ENCODE measurements at regions not wholly inside any gene's neighbourhood (a gene's known extent, or its start where the extent isn't known, plus 50 kb on each side); places are given as distances from the start of the nearest gene placed in this dataset.

- Histone ChIP-seq H3K36me3 (ENCODE audit: control insufficient read depth, insufficient read depth, low read length) (no peaks in the 10 kb centered on the region), H3K4me3 (ENCODE audit: low read length) (no peak overlapping the region), H3K4me1 (ENCODE audit: control insufficient read depth, insufficient read depth, low read length) (no peaks in the 10 kb centered on the region), H3K27ac (ENCODE audit: low read length) (no peak overlapping the region), H3K27me3 (ENCODE audit: control insufficient read depth, insufficient read depth, low read length) (no peaks in the 10 kb centered on the region), H3K9me3 (ENCODE audit: control insufficient read depth, insufficient read depth, low read length) (no peaks in the 10 kb centered on the region)
- DNase-seq (ENCODE audit: low read depth, low spot score): no peak
Measured at GRCh38 chr3:96039632-96040031, 774.8 kb upstream of the EPHA6 start.

- no CpG with 5 or more reads among the region's 1 CpG for WGBS (ENCODE audit: insufficient coverage, insufficient read length)
- Histone ChIP-seq H3K4me3 (ENCODE audit: low read length) (no peak overlapping the region), H3K27ac (ENCODE audit: low read length) (no peak overlapping the region), H3K27me3 (ENCODE audit: control insufficient read depth, insufficient read depth, low read length) (no peaks in the 10 kb centered on the region), H3K9me3 (ENCODE audit: control insufficient read depth, insufficient read depth, low read length) (no peaks in the 10 kb centered on the region), H3K4me1 (ENCODE audit: control insufficient read depth, insufficient read depth, low read length) (no peaks in the 10 kb centered on the region), H3K36me3 (ENCODE audit: control insufficient read depth, insufficient read depth, low read length) (no peaks in the 10 kb centered on the region; the same call in 1 of the 2 replicates)
- DNase-seq (ENCODE audit: low read depth, low spot score): no peak
Measured at GRCh38 chr3:96059301-96059700, 755.1 kb upstream of the EPHA6 start.

GRCh38 chr3:96069065-96069464 lies 745.3 kb upstream of the EPHA6 start:
- WGBS (ENCODE audit: insufficient coverage, insufficient read length): no CpG with 5 or more reads among the region's 1 CpG
- no peak overlapping the region for H3K4me3 ChIP-seq (ENCODE audit: low read length)
- no peaks in the 10 kb centered on the region for H3K36me3 ChIP-seq (ENCODE audit: control insufficient read depth, insufficient read depth, low read length)
- no peaks in the 10 kb centered on the region for H3K27me3 ChIP-seq (ENCODE audit: control insufficient read depth, insufficient read depth, low read length)
- no peak for DNase-seq (ENCODE audit: low read depth, low spot score)
- no peaks in the 10 kb centered on the region for H3K9me3 ChIP-seq (ENCODE audit: control insufficient read depth, insufficient read depth, low read length)
- H3K4me1 ChIP-seq (ENCODE audit: control insufficient read depth, insufficient read depth, low read length): no peaks in the 10 kb centered on the region
- no peak overlapping the region for H3K27ac ChIP-seq (ENCODE audit: low read length)

- Histone ChIP-seq H3K9me3 (ENCODE audit: control insufficient read depth, insufficient read depth, low read length) (no peaks in the 10 kb centered on the region), H3K27ac (ENCODE audit: low read length) (no peak overlapping the region), H3K36me3 (ENCODE audit: control insufficient read depth, insufficient read depth, low read length) (no peaks in the 10 kb centered on the region), H3K4me1 (ENCODE audit: control insufficient read depth, insufficient read depth, low read length) (no peaks in the 10 kb centered on the region), H3K27me3 (ENCODE audit: control insufficient read depth, insufficient read depth, low read length) (no peaks in the 10 kb centered on the region), H3K4me3 (ENCODE audit: low read length) (no peak overlapping the region)
- DNase-seq (ENCODE audit: low read depth, low spot score): no peak
Measured at GRCh38 chr3:96070678-96071077, 743.7 kb upstream of the EPHA6 start.

GRCh38 chr3:96071097-96071496 lies 743.3 kb upstream of the EPHA6 start:
- H3K27ac ChIP-seq (ENCODE audit: low read length): no peak overlapping the region
- no peaks in the 10 kb centered on the region for H3K36me3 ChIP-seq (ENCODE audit: control insufficient read depth, insufficient read depth, low read length)
- no peaks in the 10 kb centered on the region for H3K27me3 ChIP-seq (ENCODE audit: control insufficient read depth, insufficient read depth, low read length)
- H3K4me1 ChIP-seq (ENCODE audit: control insufficient read depth, insufficient read depth, low read length): no peaks in the 10 kb centered on the region
- no CpG with 5 or more reads among the region's 5 CpGs for WGBS (ENCODE audit: insufficient coverage, insufficient read length)
- no peak for DNase-seq (ENCODE audit: low read depth, low spot score)
- H3K4me3 ChIP-seq (ENCODE audit: low read length): no peak overlapping the region
- no peaks in the 10 kb centered on the region for H3K9me3 ChIP-seq (ENCODE audit: control insufficient read depth, insufficient read depth, low read length)

GRCh38 chr3:96072226-96072625 lies 742.2 kb upstream of the EPHA6 start:
- H3K4me3 ChIP-seq (ENCODE audit: low read length): no peak overlapping the region
- H3K4me1 ChIP-seq (ENCODE audit: control insufficient read depth, insufficient read depth, low read length): no peaks in the 10 kb centered on the region
- no peaks in the 10 kb centered on the region for H3K36me3 ChIP-seq (ENCODE audit: control insufficient read depth, insufficient read depth, low read length)
- no peak for DNase-seq (ENCODE audit: low read depth, low spot score)
- H3K27ac ChIP-seq (ENCODE audit: low read length): no peak overlapping the region
- H3K27me3 ChIP-seq (ENCODE audit: control insufficient read depth, insufficient read depth, low read length): no peaks in the 10 kb centered on the region
- H3K9me3 ChIP-seq (ENCODE audit: control insufficient read depth, insufficient read depth, low read length): no peaks in the 10 kb centered on the region

GRCh38 chr3:96083610-96084009 lies 730.8 kb upstream of the EPHA6 start:
- Histone ChIP-seq H3K4me3 (ENCODE audit: low read length) (no peak overlapping the region), H3K9me3 (ENCODE audit: control insufficient read depth, insufficient read depth, low read length) (no peaks in the 10 kb centered on the region), H3K27me3 (ENCODE audit: control insufficient read depth, insufficient read depth, low read length) (no peaks in the 10 kb centered on the region), H3K36me3 (ENCODE audit: control insufficient read depth, insufficient read depth, low read length) (no peaks in the 10 kb centered on the region), H3K27ac (ENCODE audit: low read length) (no peak overlapping the region), H3K4me1 (ENCODE audit: control insufficient read depth, insufficient read depth, low read length) (no peaks in the 10 kb centered on the region)
- no peak for DNase-seq (ENCODE audit: low read depth, low spot score)
- no CpG with 5 or more reads among the region's 1 CpG for WGBS (ENCODE audit: insufficient coverage, insufficient read length)

GRCh38 chr3:96086018-96086417 lies 728.4 kb upstream of the EPHA6 start:
- Histone ChIP-seq H3K36me3 (ENCODE audit: control insufficient read depth, insufficient read depth, low read length) (no peaks in the 10 kb centered on the region), H3K27ac (ENCODE audit: low read length) (no peak overlapping the region), H3K4me3 (ENCODE audit: low read length) (no peak overlapping the region), H3K4me1 (ENCODE audit: control insufficient read depth, insufficient read depth, low read length) (no peaks in the 10 kb centered on the region), H3K27me3 (ENCODE audit: control insufficient read depth, insufficient read depth, low read length) (no peaks in the 10 kb centered on the region), H3K9me3 (ENCODE audit: control insufficient read depth, insufficient read depth, low read length) (no peaks in the 10 kb centered on the region)
- DNase-seq (ENCODE audit: low read depth, low spot score): no peak
- no CpG with 5 or more reads among the region's 2 CpGs for WGBS (ENCODE audit: insufficient coverage, insufficient read length)

- H3K9me3 ChIP-seq (ENCODE audit: control insufficient read depth, insufficient read depth, low read length): no peaks in the 10 kb centered on the region
- no peaks in the 10 kb centered on the region for H3K36me3 ChIP-seq (ENCODE audit: control insufficient read depth, insufficient read depth, low read length)
- no peaks in the 10 kb centered on the region for H3K27me3 ChIP-seq (ENCODE audit: control insufficient read depth, insufficient read depth, low read length)
- DNase-seq (ENCODE audit: low read depth, low spot score): no peak
- no CpG with 5 or more reads among the region's 2 CpGs for WGBS (ENCODE audit: insufficient coverage, insufficient read length)
- H3K4me1 ChIP-seq (ENCODE audit: control insufficient read depth, insufficient read depth, low read length): no peaks in the 10 kb centered on the region
- H3K4me3 ChIP-seq (ENCODE audit: low read length): no peak overlapping the region
- H3K27ac ChIP-seq (ENCODE audit: low read length): no peak overlapping the region
Measured at GRCh38 chr3:96101006-96101560, 713.3 kb upstream of the EPHA6 start.

- WGBS (ENCODE audit: insufficient coverage, insufficient read length): no CpG with 5 or more reads among the region's 2 CpGs
- Histone ChIP-seq H3K27me3 (ENCODE audit: control insufficient read depth, insufficient read depth, low read length) (no peaks in the 10 kb centered on the region), H3K4me1 (ENCODE audit: control insufficient read depth, insufficient read depth, low read length) (no peaks in the 10 kb centered on the region), H3K36me3 (ENCODE audit: control insufficient read depth, insufficient read depth, low read length) (no peaks in the 10 kb centered on the region), H3K27ac (ENCODE audit: low read length) (no peak overlapping the region), H3K9me3 (ENCODE audit: control insufficient read depth, insufficient read depth, low read length) (no peaks in the 10 kb centered on the region), H3K4me3 (ENCODE audit: low read length) (no peak overlapping the region)
- DNase-seq (ENCODE audit: low read depth, low spot score): no peak
Measured at GRCh38 chr3:96106701-96107100, 707.7 kb upstream of the EPHA6 start.

Data from iPS DF 6.9 (cell line).